ENCODE measurements at regions not wholly inside any gene's neighbourhood (a gene's known extent, or its start where the extent isn't known, plus 50 kb on each side); places are given as distances from the start of the nearest gene placed in this dataset.
"Not testable (repeated sequence)": the region's sequence is repeated elsewhere in the genome, so short reads cannot be mapped to it uniquely, and the experiment has no call there.

GRCh38 chr4:138112890-138113289 lies 129.3 kb downstream of the SLC7A11 start:
- not testable (repeated sequence) for TF ChIP-seq CTCF (conservative IDR thresholded peaks at IDR 0.05; ENCODE audit: low read length); EZH2phosphoT487 (IDR thresholded peaks at IDR 0.05; ENCODE audit: borderline replicate concordance, low read depth, low read length)
